NCI-H524 treated with DMSO at 0.1 percent for 48 hours (cell line): ENCODE measurements at regions not wholly inside any gene's neighbourhood (a gene's known extent, or its start where the extent isn't known, plus 50 kb on each side); places are given as distances from the start of the nearest gene placed in this dataset.
"Not testable (repeated sequence)": the region's sequence is repeated elsewhere in the genome, so short reads cannot be mapped to it uniquely, and the experiment has no call there.

Experiments used
- DNase-seq: peaks from one replicate; lab custom pipeline; 2025; lab: John Stamatoyannopoulos, UW

DNA sequence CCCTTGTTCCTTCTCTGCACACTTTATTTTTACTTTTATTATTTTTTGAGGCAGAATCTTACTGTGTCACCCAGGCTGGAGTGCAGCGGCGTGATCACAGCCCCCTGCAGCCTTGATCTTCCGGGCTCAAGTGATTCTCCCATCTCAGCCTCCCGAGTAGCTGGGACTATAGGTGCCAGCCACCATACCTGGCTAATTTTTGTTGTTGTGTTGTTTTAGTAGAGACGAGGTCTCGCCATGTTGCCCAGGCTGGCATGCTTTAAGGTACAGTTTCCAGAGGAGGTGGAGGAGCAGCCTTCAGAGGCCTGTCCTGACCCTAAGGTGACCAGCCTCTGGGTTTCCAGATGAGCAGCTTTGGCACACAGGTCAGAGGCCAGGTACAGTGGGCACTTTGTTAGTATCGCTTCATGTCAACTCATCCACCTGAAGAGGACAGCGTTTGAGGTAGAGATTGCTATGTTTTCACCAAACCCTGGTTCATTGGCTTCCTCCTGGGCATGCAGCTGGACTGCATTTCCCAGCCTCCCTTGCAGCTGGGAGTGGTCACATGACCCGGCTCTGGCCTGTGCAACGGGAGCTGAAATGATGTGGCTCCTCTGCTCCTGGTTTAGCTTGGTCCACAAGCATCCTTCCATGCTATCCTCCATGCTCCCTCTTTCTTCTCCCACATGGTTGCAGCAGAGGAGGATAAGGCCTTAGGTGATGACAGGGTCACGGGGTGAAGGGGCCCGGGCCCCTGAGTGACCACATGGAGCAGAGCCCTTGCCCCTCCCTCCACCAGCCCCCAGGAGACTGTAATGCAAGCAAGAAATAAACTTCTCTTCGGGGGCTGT lies 139.3 kb upstream of the IER5L start:
- DNase-seq = no peak

- no peak for DNase-seq
Observed at GRCh38 chr9:129316281-129317030, 138.4 kb upstream of the IER5L start.

- no peak for DNase-seq
Observed at GRCh38 chr9:129313331-129313955, 135.4 kb upstream of the IER5L start.

GRCh38 chr9:129312251-129313122 lies 134.4 kb upstream of the IER5L start:
- DNase-seq = no peak

DNA sequence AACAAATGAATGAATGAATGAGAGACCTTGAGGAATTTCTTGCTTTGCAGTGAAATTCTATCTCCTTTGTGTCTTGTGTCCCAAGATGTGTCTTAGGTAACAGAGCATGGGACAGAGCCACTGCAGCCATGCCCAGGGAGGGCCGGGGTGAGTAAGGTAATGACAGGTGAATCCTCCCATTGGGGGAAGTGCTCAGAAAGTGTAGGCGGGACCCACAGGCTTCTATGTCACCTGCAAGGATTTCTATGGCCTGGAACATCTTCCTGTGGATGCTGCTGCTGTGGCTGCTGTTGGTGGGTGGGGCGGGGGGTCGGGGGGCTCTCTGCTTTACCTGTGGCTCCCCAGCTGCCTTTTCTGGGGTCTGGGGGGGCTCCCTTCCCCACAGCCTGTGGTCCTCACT lies 133.6 kb upstream of the IER5L start:
- no peak for DNase-seq

- no peak for DNase-seq
Observed at GRCh38 chr9:129310666-129311350, 132.7 kb upstream of the IER5L start.

DNA sequence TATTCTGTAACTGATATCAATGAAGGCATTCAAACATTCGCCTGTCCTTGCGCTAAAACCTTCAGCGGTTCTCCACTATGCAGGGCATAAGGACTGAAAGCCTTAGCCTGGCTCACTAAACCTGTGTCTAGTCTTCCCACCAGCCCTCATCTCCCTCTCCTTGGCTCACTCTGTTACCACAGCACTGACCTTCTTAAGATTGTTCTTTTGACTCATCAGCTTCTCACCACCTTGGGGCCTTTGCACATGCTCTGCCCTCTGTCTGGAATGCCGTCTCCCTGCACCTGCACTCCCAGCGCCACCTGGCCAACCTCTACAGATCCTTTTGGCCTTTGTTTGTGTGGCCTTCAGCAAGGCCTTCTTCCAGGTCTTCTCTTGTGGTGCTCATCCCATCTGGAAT lies 131.8 kb upstream of the IER5L start:
- DNase-seq = no peak

DNA sequence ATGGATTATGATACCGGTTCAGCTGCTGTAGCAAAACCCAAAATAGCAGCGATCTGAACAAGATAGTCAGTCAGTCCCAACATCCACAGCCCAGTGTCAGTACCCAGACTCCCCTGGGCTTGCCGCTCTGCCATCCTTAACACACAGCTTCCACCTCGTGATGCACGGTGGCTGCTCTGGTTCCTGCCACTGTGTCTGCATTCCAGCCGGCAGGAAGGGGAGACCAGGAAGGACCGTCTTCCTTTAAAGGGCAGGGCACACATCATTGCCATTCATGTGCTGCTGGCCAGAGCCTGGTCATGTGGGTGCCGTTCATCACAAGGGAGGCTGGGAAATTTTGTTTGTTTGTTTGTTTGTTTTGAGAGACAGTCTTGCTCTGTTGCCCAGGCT lies 131.0 kb upstream of the IER5L start:
- DNase-seq = no peak

DNA sequence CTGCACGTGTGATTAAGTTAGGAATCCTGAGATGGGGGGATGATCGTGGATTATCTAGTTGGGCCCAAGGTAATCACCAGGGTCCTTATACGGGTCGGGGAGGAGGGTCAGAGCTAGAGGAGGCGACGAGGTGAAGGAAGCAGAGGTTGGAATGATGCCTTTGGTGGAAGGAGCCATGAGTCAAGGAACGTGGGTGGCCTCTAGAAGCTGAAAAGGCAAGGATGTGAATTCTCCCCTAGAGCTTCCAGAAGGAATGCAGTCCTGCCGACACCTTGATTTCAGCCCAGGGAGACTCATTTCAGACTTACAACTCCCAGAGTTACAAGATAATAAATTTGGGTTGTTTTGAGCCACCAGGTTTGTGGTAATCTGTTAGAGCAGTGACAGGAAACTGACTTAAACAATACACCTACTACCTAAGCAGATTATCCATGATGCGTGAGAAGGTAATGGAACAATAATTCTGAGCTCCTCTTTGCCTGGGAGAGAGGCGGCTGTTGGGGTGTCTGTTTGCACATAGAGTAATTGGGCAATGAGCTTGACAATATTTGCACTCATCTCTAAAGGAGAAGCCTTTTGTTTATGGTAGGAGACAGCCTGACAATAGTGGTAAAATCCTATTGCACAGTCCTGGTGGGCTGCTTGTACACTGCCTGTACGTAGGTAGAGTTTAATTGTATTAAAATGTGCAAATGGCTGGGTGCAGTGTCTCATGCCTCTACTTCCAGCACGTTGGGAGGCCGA lies 129.3 kb upstream of the IER5L start:
- DNase-seq = no peak

DNA sequence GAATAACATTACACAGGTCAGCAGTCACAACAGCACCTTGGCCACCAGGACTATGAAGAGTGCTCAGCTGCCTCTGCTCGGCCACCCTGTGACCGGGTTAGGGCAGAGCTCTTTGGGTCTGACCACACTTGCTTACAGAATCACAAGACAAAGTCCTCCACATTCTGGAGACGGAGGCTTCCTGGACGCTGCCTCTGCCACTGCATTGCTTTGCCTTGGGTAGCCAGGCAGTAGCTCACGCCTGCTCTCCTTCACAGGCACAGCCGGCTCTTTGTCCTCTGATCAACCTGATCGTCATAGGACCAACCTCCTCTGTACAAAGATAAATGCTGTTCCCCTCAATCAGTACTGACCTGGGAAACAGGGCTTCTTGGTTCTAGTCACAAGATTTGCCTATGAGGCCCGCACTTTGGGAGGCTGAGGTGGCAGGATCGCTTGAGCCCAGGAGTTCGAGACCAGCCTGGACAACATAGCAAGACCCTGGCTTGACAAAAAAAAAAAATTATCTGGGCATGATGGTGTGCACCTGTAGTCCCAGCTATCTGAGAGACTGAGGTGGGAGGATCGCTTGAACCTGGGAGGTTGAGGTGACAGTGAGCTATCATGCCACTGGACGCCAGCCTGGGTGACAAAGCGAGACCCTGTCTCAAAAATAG lies 128.4 kb upstream of the IER5L start:
- DNase-seq = no peak

- no peak for DNase-seq
Observed at GRCh38 chr9:129305246-129305645, 127.2 kb upstream of the IER5L start.

- no peak for DNase-seq
Observed at GRCh38 chr9:129301941-129302340, 123.9 kb upstream of the IER5L start.

- not testable (repeated sequence) for DNase-seq
Observed at GRCh38 chr9:129296195-129296594, 118.1 kb upstream of the IER5L start.

DNA sequence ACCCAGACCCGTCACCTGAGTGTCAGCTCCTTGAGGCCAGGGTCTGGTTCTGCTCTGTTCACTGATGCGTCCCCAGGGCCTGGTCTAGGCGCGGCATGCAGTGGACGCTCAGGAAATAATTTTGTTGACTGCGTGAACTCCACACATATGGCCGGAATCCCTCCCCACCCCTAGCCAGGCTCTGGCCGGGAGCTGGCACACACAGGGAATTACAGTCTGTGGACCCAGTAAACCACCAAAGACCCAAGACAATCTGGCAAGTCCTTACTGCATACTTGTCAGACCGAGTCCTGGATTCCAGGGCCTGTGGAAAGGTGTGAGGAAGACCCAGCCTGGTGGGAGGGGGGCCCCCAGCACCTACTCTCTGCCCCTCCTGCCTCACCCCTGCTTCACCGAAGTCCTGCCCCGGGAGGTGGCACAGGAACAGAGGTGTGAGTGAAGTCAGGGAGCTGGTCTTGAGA lies 113.0 kb upstream of the IER5L start:
- DNase-seq = no peak

DNA sequence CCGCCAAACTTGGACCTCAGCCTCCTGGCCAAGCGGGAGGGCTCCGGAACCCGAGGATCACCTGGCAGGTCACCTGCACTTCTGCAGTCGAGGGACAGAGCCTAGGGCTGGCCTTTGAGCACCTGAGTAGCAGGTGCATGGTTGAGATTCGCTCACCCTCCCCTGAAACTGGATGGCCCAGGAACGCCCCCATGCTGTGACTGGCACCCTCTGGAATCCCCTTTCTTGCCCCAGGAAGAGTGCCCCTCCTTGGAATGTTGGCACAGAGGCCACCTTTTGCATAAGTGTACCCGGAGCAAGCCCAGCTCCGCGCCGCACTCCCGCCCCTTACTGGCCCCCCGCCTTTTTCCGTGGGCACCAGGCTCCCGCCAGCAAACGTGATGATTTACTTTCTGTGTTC lies 112.5 kb upstream of the IER5L start:
- no peak for DNase-seq

GRCh38 chr9:129289883-129290282 lies 111.8 kb upstream of the IER5L start:
- DNase-seq = no peak

DNA sequence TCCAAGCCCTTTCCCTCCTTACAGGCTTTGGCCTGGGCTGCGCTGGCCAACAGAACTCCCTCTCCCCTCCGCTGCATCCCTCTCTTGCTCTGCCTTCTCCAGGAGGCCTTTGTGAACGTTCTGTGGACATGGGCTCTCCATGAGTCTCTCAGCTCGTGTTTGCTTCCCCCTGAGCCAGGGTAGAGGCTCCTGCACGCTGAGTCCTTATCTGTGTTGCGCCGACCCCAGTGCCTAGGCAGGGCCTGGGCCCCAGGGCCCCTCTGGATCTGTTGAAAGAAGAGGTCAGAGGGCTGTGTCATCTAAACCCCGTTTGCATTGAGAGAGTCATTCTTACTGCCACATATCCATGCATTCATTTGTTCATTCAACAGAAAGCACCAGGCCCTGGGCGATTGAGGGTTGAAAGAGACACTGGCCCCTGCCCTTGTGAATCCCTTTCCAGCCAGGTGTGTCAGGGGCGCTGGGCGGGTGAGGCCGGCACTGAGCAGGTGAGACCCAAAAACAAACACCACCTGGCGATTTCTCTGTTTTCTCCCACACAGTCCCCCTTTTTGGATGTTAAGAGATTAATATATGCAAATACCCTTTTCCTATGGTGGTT lies 111.2 kb upstream of the IER5L start:
- DNase-seq = no peak

DNA sequence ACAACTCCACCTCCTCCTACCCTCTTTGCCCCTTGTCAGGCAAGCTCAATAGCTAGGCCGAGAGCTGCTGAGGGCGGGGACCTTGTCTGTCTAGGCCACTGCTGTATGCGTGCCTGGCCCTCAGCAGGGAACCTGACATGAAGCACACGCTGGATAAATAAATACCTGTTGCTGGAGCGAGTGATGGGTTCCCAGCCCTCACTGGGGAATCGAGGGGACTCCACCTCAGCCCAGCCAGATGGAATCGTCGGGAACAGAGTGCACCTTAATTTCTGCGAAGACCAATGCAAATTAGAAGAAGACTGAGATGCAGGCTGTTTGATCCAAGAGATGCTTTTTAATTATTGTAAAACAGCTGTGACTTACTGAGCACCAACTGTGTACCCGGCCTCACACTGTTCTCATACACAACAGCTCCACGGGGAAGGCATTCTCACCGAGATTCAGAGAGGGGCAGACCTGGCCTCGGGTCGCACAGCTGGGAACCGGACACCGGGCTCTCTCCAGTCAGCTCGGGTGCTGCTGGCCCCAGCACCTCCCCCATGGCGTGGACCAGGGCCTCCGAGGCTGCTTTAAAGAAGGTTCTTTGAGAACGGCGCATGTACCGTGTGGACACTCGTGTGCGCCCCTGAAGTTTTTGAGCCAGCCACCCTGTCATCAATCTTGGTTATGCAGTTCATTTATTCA lies 109.7 kb upstream of the IER5L start:
- DNase-seq = no peak
